Muscle layer of colon (tissue), 2 donors: ENCODE measurements at regions not wholly inside any gene's neighbourhood (a gene's known extent, or its start where the extent isn't known, plus 50 kb on each side); places are given as distances from the start of the nearest gene placed in this dataset.
"Not testable (repeated sequence)": the region's sequence is repeated elsewhere in the genome, so short reads cannot be mapped to it uniquely, and the experiment has no call there.

ENCODE experiments used
- H3K27ac ChIP-seq: one replicate; pipeline ENCODE4 v1.7.0; 2013; ENCODE audit warnings: low read depth, mild to moderate bottlenecking, low read length, moderate library complexity
- H3K27me3 ChIP-seq, 2 donors: one replicate each; pipeline ENCODE4 v1.7.0; 2013; ENCODE audit warnings: low read length in 2 of 2, mild to moderate bottlenecking in 2 of 2; ENCODE audit not compliant: insufficient read depth in 2 of 2, control insufficient read depth in 1 of 2
- H3K36me3 ChIP-seq: one replicate; pipeline ENCODE4 v1.7.0; 2013; ENCODE audit warnings: mild to moderate bottlenecking, low read length; ENCODE audit not compliant: insufficient read depth
- H3K4me1 ChIP-seq: one replicate; pipeline ENCODE4 v1.7.0; 2013; ENCODE audit warnings: mild to moderate bottlenecking, low read length; ENCODE audit not compliant: insufficient read depth
- H3K4me3 ChIP-seq, 2 donors: one replicate each; pipeline ENCODE4 v1.7.0; 2013; ENCODE audit warnings: low read length in 2 of 2, low read depth in 1 of 2, mild to moderate bottlenecking in 1 of 2, moderate library complexity in 1 of 2
- H3K9ac ChIP-seq: one replicate; pipeline ENCODE4 v1.7.0; 2013; ENCODE audit warnings: low read length
- H3K9me3 ChIP-seq: one replicate; pipeline ENCODE4 v1.7.0; 2013; ENCODE audit warnings: mild to moderate bottlenecking, low read length
- donor health status: abdominal sarcoma.
- donor health status: Adenocarcinoma of cecum.

- Histone ChIP-seq H3K27ac (no peak overlapping the region), H3K4me3 (no peak overlapping the region), H3K9ac (no peak overlapping the region), H3K9me3 (no peaks in the 10 kb centered on the region), H3K4me1 (no peaks in the 10 kb centered on the region), H3K36me3 (no peaks in the 10 kb centered on the region), H3K27me3 (no peaks in the 10 kb centered on the region)
These were observed 476.5 kb downstream of the DTWD2 start for GRCh38 chr5:118511846-118512245.

GRCh38 chr5:118506217-118506852, 482.0 kb downstream of the DTWD2 start:
- Histone ChIP-seq H3K4me1 (no peaks in the 10 kb centered on the region), H3K4me3 (no peak overlapping the region), H3K36me3 (no peaks in the 10 kb centered on the region), H3K9ac (no peak overlapping the region), H3K9me3 (no peaks in the 10 kb centered on the region), H3K27me3 (no peaks in the 10 kb centered on the region), H3K27ac (no peak overlapping the region)

GRCh38 chr5:118502232-118502631, 486.1 kb downstream of the DTWD2 start:
- H3K9ac ChIP-seq, H3K4me1 ChIP-seq, H3K4me3 ChIP-seq, H3K36me3 ChIP-seq, H3K27ac ChIP-seq, H3K9me3 ChIP-seq, H3K27me3 ChIP-seq: not testable (repeated sequence)

- H3K27me3 ChIP-seq: no peaks in the 10 kb centered on the region
- H3K4me3 ChIP-seq: no peak overlapping the region
- H3K4me1 ChIP-seq: no peaks in the 10 kb centered on the region
- H3K9me3 ChIP-seq: no peaks in the 10 kb centered on the region
- H3K27ac ChIP-seq: no peak overlapping the region
- H3K9ac ChIP-seq: no peak overlapping the region
- no peaks in the 10 kb centered on the region for H3K36me3 ChIP-seq
These were observed 497.0 kb downstream of the DTWD2 start for GRCh38 chr5:118491351-118491750.

GRCh38 chr5:118486647-118487225, 501.6 kb downstream of the DTWD2 start:
- H3K9me3 ChIP-seq: no peaks in the 10 kb centered on the region
- no peak overlapping the region for H3K4me3 ChIP-seq
- H3K27me3 ChIP-seq: no peaks in the 10 kb centered on the region
- no peak overlapping the region for H3K9ac ChIP-seq
- no peaks in the 10 kb centered on the region for H3K36me3 ChIP-seq
- H3K27ac ChIP-seq: no peak overlapping the region
- no peaks in the 10 kb centered on the region for H3K4me1 ChIP-seq

- no peaks in the 10 kb centered on the region for H3K27me3 ChIP-seq
These were observed 509.1 kb downstream of the DTWD2 start for GRCh38 chr5:118479285-118479684.

GRCh38 chr5:118478852-118479251, 509.5 kb downstream of the DTWD2 start:
- no peak overlapping the region for H3K4me3 ChIP-seq
- H3K27ac ChIP-seq: no peak overlapping the region
- no peaks in the 10 kb centered on the region for H3K4me1 ChIP-seq
- H3K9me3 ChIP-seq: no peaks in the 10 kb centered on the region
- H3K9ac ChIP-seq: no peak overlapping the region
- H3K27me3 ChIP-seq: no peaks in the 10 kb centered on the region
- H3K36me3 ChIP-seq: no peaks in the 10 kb centered on the region

More at GRCh38 chr5:118479285-118479684, 509.1 kb downstream of the DTWD2 start:
- Histone ChIP-seq H3K4me1 (no peaks in the 10 kb centered on the region), H3K9me3 (no peaks in the 10 kb centered on the region), H3K36me3 (no peaks in the 10 kb centered on the region), H3K27ac (no peak overlapping the region), H3K4me3 (no peak overlapping the region), H3K9ac (no peak overlapping the region)

- no peaks in the 10 kb centered on the region for H3K4me1 ChIP-seq
- H3K4me3 ChIP-seq: no peak overlapping the region
- H3K27me3 ChIP-seq: no peaks in the 10 kb centered on the region
- no peak overlapping the region for H3K27ac ChIP-seq
- H3K36me3 ChIP-seq: no peaks in the 10 kb centered on the region
- no peaks in the 10 kb centered on the region for H3K9me3 ChIP-seq
- no peak overlapping the region for H3K9ac ChIP-seq
These were observed 520.3 kb downstream of the DTWD2 start for GRCh38 chr5:118468085-118468484.

GRCh38 chr5:118467103-118467502, 521.2 kb downstream of the DTWD2 start:
- Histone ChIP-seq H3K27me3 (no peaks in the 10 kb centered on the region), H3K4me3 (no peak overlapping the region)

GRCh38 chr5:118466418-118466817, 521.9 kb downstream of the DTWD2 start:
- Histone ChIP-seq H3K9me3 (no peaks in the 10 kb centered on the region), H3K27ac (no peak overlapping the region), H3K27me3 (no peaks in the 10 kb centered on the region), H3K36me3 (no peaks in the 10 kb centered on the region), H3K9ac (no peak overlapping the region), H3K4me3 (no peak overlapping the region), H3K4me1 (no peaks in the 10 kb centered on the region)

More at GRCh38 chr5:118467103-118467502, 521.2 kb downstream of the DTWD2 start:
- Histone ChIP-seq H3K9me3 (no peaks in the 10 kb centered on the region), H3K27ac (no peak overlapping the region), H3K4me1 (no peaks in the 10 kb centered on the region), H3K9ac (no peak overlapping the region), H3K36me3 (no peaks in the 10 kb centered on the region)

GRCh38 chr5:118462276-118462675, 526.1 kb downstream of the DTWD2 start:
- H3K9ac ChIP-seq, H3K9me3 ChIP-seq, H3K36me3 ChIP-seq, H3K27ac ChIP-seq, H3K27me3 ChIP-seq, H3K4me3 ChIP-seq, H3K4me1 ChIP-seq: not testable (repeated sequence)

- Histone ChIP-seq H3K9ac (no peak overlapping the region), H3K4me1 (no peaks in the 10 kb centered on the region), H3K27me3 (no peaks in the 10 kb centered on the region), H3K27ac (no peak overlapping the region), H3K9me3 (no peaks in the 10 kb centered on the region), H3K4me3 (no peak overlapping the region), H3K36me3 (no peaks in the 10 kb centered on the region)
These were observed 526.9 kb downstream of the DTWD2 start for GRCh38 chr5:118461436-118461835.
